Type B pancreatic cell (in vitro differentiated cells): ENCODE measurements at regions not wholly inside any gene's neighbourhood (a gene's known extent, or its start where the extent isn't known, plus 50 kb on each side); places are given as distances from the start of the nearest gene placed in this dataset.
"Not testable (repeated sequence)": the region's sequence is repeated elsewhere in the genome, so short reads cannot be mapped to it uniquely, and the experiment has no call there.

ENCODE experiments used
- DNase-seq: peaks from one replicate; pipeline ENCODE4 v3.0.0; 2021; ENCODE audit warnings: mixed read lengths; ENCODE audit not compliant: unreplicated experiment; ENCODE audit errors: extremely low spot score
- H3K27ac Mint-ChIP-seq: 2 replicates; pipeline ENCODE4 v1.8.0; 2021; ENCODE audit warnings: mild to moderate bottlenecking, mixed read lengths
- H3K27me3 Mint-ChIP-seq: 2 replicates; pipeline ENCODE4 v1.8.0; 2021; ENCODE audit warnings: mixed read lengths
- H3K36me3 Mint-ChIP-seq: 2 replicates; pipeline ENCODE4 v1.8.0; 2021; ENCODE audit warnings: mixed read lengths
- H3K4me1 Mint-ChIP-seq: one replicate; pipeline ENCODE4 v1.8.0; 2021; ENCODE audit warnings: mixed read lengths; ENCODE audit not compliant: unreplicated experiment
- H3K4me3 Mint-ChIP-seq: 2 replicates; pipeline ENCODE4 v1.8.0; 2021; ENCODE audit warnings: mild to moderate bottlenecking, mixed read lengths
- H3K9me3 Mint-ChIP-seq: 2 replicates; pipeline ENCODE4 v1.8.0; 2021; ENCODE audit warnings: mixed read lengths
- TF ChIP-seq, protein P1 (sequence below): fragments of 200-600 bp; sonication (generic); conservative IDR thresholded peaks from 2 replicates; pipeline ENCODE4 v1.5.0; 2021; ENCODE audit warnings: antibody characterized with exemption, mild to moderate bottlenecking

DNA sequence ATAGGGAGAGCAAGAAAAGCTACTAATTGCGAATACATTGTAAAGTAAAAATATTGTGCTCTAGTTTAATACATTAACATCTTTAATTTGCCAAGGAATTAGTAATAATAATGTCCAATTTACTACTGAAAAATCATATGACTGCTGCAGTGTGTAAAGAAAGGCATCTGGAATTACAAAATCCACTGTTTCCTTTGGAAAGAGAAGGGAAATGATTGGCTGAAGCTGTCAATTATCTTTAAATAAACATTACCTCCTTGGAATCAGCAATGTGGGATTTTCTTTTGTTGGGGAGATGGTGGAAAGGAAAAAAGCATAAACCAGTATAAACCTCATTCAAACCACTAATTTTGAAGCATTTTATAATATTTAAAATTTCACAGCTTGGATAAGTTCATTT, 276.0 kb downstream of the MAP2K6 start:
- Mint-ChIP-seq H3K27ac (no peak overlapping the region), H3K36me3 (peaks cover 4% of the 10 kb centered on the region), H3K4me1 (no peaks in the 10 kb centered on the region), H3K27me3 (no peaks in the 10 kb centered on the region), H3K9me3 (peaks cover 11% of the 10 kb centered on the region), H3K4me3 (no peak overlapping the region)
- DNase-seq, result no peak
- TF ChIP-seq, protein P1, sequence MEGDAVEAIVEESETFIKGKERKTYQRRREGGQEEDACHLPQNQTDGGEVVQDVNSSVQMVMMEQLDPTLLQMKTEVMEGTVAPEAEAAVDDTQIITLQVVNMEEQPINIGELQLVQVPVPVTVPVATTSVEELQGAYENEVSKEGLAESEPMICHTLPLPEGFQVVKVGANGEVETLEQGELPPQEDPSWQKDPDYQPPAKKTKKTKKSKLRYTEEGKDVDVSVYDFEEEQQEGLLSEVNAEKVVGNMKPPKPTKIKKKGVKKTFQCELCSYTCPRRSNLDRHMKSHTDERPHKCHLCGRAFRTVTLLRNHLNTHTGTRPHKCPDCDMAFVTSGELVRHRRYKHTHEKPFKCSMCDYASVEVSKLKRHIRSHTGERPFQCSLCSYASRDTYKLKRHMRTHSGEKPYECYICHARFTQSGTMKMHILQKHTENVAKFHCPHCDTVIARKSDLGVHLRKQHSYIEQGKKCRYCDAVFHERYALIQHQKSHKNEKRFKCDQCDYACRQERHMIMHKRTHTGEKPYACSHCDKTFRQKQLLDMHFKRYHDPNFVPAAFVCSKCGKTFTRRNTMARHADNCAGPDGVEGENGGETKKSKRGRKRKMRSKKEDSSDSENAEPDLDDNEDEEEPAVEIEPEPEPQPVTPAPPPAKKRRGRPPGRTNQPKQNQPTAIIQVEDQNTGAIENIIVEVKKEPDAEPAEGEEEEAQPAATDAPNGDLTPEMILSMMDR, result no peak

DNA sequence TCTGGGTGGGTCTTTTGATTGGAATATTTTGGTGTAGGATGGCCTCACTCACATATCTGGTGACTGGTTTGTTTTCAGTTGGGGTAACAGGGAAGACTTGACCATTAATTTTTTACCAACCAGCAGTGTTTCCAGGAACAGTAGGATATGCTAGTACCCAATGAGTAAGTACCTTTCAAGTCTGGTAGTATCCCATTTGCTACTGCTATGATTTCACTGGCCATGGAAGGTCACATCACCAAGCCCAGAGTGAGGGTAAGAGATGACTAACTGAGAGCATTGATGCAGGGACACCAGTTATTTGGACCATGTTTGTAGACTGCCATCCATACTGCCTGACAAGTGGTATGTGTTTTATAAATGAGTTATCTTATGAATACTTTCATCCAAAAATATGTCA, 277.7 kb downstream of the MAP2K6 start:
- Mint-ChIP-seq H3K9me3 (peaks cover 14% of the 10 kb centered on the region), H3K27me3 (no peaks in the 10 kb centered on the region), H3K27ac (no peak overlapping the region), H3K36me3 (peaks cover 4% of the 10 kb centered on the region), H3K4me1 (no peaks in the 10 kb centered on the region), H3K4me3 (no peak overlapping the region)
- TF ChIP-seq, protein P1, result no peak
- DNase-seq, result no peak

DNA sequence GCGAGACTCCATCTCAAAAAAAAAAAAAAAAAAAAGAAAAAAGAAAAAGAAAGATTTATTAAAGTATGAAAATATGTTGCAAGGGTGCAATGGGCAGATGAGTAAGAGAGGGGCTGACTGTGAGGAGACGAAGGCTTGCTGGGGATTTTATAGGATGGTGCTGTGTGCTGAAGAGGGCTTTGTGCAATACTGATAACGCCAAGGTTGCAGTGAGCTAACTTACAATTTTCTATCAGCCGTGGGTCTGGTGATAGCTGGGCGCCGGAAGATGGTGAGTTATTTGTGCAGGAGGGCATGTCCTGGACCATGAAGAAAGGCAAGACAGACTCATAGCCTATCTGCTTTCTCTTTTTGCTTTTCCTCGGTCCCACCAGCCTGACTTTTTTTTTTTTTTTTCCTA, 281.1 kb downstream of the MAP2K6 start:
- no peaks in the 10 kb centered on the region for H3K36me3 Mint-ChIP-seq
- no peak overlapping the region for H3K4me3 Mint-ChIP-seq
- H3K9me3 Mint-ChIP-seq, result peaks cover 11% of the 10 kb centered on the region
- TF ChIP-seq, protein P1, result no peak
- H3K4me1 Mint-ChIP-seq, result no peaks in the 10 kb centered on the region
- no peak overlapping the region for H3K27ac Mint-ChIP-seq
- no peak for DNase-seq
- H3K27me3 Mint-ChIP-seq, result no peaks in the 10 kb centered on the region

DNA sequence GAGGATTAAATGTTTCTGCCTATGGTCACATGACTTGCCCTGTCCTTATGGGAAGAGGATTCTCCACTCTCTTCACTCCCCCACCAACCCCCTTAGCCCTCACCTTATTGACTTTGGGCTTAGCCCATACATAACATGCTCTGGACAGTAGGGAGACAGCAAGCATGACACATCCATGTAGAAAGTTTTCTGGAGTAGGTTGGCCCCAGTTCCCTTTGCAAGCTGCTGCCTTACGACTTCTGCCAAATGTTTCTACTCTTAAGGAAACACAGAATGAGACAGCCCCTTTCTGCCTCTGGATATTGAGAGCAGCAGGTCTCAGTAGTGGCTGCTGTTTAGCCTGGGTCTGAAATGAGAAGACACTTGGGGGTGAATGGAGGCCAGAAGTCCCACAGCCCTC, 282.2 kb downstream of the MAP2K6 start:
- TF ChIP-seq, protein P1, result no peak
- DNase-seq, result no peak
- H3K27me3 Mint-ChIP-seq, result no peaks in the 10 kb centered on the region
- H3K36me3 Mint-ChIP-seq, result no peaks in the 10 kb centered on the region
- H3K27ac Mint-ChIP-seq, result no peak overlapping the region
- H3K9me3 Mint-ChIP-seq, result peaks cover 11% of the 10 kb centered on the region
- no peaks in the 10 kb centered on the region for H3K4me1 Mint-ChIP-seq
- no peak overlapping the region for H3K4me3 Mint-ChIP-seq

DNA sequence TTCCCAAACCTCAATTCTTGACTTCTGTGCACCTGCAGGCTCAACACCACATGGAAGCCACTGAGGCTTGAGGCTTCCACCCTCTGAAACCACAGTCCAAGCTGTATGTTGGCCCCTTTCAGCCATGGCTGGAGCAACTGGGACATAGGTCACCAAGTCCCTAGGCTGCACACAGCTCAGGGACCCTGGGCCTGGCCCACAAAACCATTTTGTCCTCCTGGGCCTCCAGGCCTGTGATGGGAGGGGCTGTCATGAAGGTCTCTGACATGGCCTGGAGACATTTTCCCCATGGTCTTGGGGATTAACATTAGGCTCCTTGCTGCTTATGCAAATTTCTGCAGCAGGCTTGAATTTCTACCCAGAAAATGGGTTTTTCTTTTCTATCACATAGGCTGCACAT, 283.9 kb downstream of the MAP2K6 start:
- not testable (repeated sequence) for DNase-seq, H3K4me3 Mint-ChIP-seq, H3K36me3 Mint-ChIP-seq, H3K27me3 Mint-ChIP-seq, H3K4me1 Mint-ChIP-seq, H3K27ac Mint-ChIP-seq
- peaks cover 11% of the 10 kb centered on the region for H3K9me3 Mint-ChIP-seq

DNA sequence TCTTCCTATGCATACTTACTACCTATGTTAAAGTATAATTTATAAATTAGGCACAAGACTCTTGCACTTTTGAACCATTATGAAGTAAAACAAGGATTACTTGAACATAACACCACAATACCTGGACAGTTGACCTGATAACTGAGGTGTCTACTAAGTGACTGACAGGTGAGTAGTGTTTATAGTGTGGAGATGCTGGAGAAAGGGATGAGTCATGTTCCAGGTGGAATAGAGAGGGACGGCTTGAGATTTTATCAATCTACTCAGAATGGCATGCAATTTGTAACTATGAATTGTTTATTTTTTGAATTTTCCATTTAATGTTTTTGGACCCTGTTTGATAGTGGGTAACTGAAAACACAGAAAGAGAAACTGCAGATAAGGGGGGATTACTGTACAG, 287.6 kb downstream of the MAP2K6 start:
- Mint-ChIP-seq H3K36me3 (no peaks in the 10 kb centered on the region), H3K9me3 (peaks cover 7% of the 10 kb centered on the region), H3K4me3 (no peak overlapping the region), H3K27me3 (no peaks in the 10 kb centered on the region), H3K27ac (no peak overlapping the region), H3K4me1 (no peaks in the 10 kb centered on the region)
- TF ChIP-seq, protein P1, result no peak
- DNase-seq, result no peak
